PC-9 (cell line): ENCODE measurements at regions not wholly inside any gene's neighbourhood (a gene's known extent, or its start where the extent isn't known, plus 50 kb on each side); places are given as distances from the start of the nearest gene placed in this dataset.

Experiments used
- BruUV-seq: library from RNA; stranded (reverse); fragments of 400-500 nt; replicated peaks from 2 replicates; lab custom pipeline; 2021; lab: Mats Ljungman, UMichigan
- CTCF ChIA-PET: fragments of 300-600 bp; sonication (Branson Sonifier 250); formaldehyde crosslinking; loops from one replicate; lab custom pipeline; 2022; ENCODE audit warnings: antibody characterized with exemption; lab: Charles Lee
- POLR2A ChIA-PET: fragments of 300-600 bp; sonication (Branson Sonifier 250); formaldehyde crosslinking; loops from one replicate; lab custom pipeline; 2022; ENCODE audit warnings: antibody characterized with exemption; ENCODE audit not compliant: unreplicated experiment; lab: Charles Lee
- DNase-seq, 2 experiments: peaks; one replicate each; pipeline versions ENCODE4 v3.0.0 to v3.0.0-alpha.2; 2015 to 2022; ENCODE audit warnings: mixed read lengths in 1 of 2
- H2AFZ ChIP-seq: fragments of 200-600 bp; sonication (generic); 2 replicates; pipeline ENCODE4 v1.8.1; 2017; ENCODE audit warnings: antibody characterized with exemption
- H3F3A ChIP-seq: fragments of 200-600 bp; sonication (generic); 2 replicates; pipeline ENCODE4 v1.8.1; 2017; ENCODE audit warnings: antibody characterized with exemption, mild to moderate bottlenecking, low read depth; ENCODE audit not compliant: insufficient read depth
- H3K27ac ChIP-seq: fragments of 200-600 bp; sonication (generic); 2 replicates; pipeline ENCODE4 v1.6.1; 2016; ENCODE audit warnings: mixed run types
- H3K27me3 ChIP-seq: fragments of 200-600 bp; sonication (generic); 2 replicates; pipeline ENCODE4 v1.6.1; 2016; ENCODE audit warnings: low read depth, mixed run types; ENCODE audit not compliant: insufficient read depth
- H3K36me3 ChIP-seq: fragments of 200-600 bp; sonication (generic); 2 replicates; pipeline ENCODE4 v1.6.1; 2016; ENCODE audit warnings: low read depth, mixed run types
- H3K4me1 ChIP-seq: fragments of 200-600 bp; sonication (generic); replicated peaks from 2 replicates; pipeline ENCODE4 v1.6.1; 2016; ENCODE audit warnings: mixed run types; ENCODE audit not compliant: insufficient read depth
- H3K4me2 ChIP-seq: fragments of 200-600 bp; sonication (generic); 2 replicates; pipeline ENCODE4 v1.6.1; 2017; ENCODE audit warnings: mixed run types
- H3K4me3 ChIP-seq: fragments of 200-600 bp; sonication (generic); 2 replicates; pipeline ENCODE4 v1.6.1; 2016; ENCODE audit warnings: mixed run types
- H3K79me2 ChIP-seq: fragments of 200-600 bp; sonication (generic); 2 replicates; pipeline ENCODE4 v1.6.1; 2017; ENCODE audit warnings: low read depth, mixed run types
- H3K9me2 ChIP-seq: fragments of 200-600 bp; sonication (generic); 2 replicates; pipeline ENCODE4 v1.8.1; 2017; ENCODE audit warnings: mild to moderate bottlenecking; ENCODE audit not compliant: insufficient read depth
- H3K9me3 ChIP-seq: fragments of 200-600 bp; sonication (generic); 2 replicates; pipeline ENCODE4 v1.8.1; 2016; ENCODE audit warnings: low read depth; ENCODE audit not compliant: insufficient read depth
- H4K20me1 ChIP-seq: fragments of 200-600 bp; sonication (generic); 2 replicates; pipeline ENCODE4 v1.8.1; 2017; ENCODE audit not compliant: insufficient read depth
- EZH2 ChIP-seq: fragments of 200-600 bp; sonication (generic); IDR thresholded peaks from 2 replicates; pipeline ENCODE4 v1.8.0; 2017; ENCODE audit warnings: antibody characterized with exemption, low read depth
- intact Hi-C: fragments of 100-400 bp; cut with micrococcal nuclease; formaldehyde crosslinking; loops from one replicate; pipeline ENCODE4 v1.10.0; 2022; ENCODE audit not compliant: unreplicated experiment
- TF ChIP-seq, protein P1 (sequence below): fragments of 200-600 bp; sonication (generic); conservative IDR thresholded peaks from 2 replicates; pipeline ENCODE4 v1.6.1; 2017; ENCODE audit warnings: mixed run types, antibody characterized with exemption, mild to moderate bottlenecking, moderate library complexity

DNA sequence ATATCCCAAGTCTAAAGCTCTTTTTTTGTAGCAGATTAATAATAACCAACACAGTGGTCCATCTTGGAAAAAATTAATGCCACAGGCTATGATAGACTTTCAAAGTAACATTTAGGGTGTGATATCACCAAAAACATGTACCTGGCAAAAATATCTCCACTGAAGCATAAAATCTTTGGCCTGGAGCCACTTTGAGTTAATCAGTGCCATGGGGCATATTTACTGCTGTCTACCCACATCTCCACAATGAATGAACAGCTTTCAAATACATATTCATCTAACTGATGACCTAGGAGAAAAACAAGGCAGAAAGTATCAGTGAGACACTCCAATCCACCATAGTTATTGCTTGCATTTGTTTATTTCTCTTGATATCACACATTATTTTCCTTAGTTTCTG is 296.0 kb upstream of the MDFIC2 start:
- no peaks in the 10 kb centered on the region for H3K27me3 ChIP-seq
- ChIA-PET POLR2A (no interaction called here), CTCF (no interaction called here)
- H4K20me1 ChIP-seq: no peaks in the 10 kb centered on the region
- TF ChIP-seq EZH2: no peak
- TF ChIP-seq, protein P1, sequence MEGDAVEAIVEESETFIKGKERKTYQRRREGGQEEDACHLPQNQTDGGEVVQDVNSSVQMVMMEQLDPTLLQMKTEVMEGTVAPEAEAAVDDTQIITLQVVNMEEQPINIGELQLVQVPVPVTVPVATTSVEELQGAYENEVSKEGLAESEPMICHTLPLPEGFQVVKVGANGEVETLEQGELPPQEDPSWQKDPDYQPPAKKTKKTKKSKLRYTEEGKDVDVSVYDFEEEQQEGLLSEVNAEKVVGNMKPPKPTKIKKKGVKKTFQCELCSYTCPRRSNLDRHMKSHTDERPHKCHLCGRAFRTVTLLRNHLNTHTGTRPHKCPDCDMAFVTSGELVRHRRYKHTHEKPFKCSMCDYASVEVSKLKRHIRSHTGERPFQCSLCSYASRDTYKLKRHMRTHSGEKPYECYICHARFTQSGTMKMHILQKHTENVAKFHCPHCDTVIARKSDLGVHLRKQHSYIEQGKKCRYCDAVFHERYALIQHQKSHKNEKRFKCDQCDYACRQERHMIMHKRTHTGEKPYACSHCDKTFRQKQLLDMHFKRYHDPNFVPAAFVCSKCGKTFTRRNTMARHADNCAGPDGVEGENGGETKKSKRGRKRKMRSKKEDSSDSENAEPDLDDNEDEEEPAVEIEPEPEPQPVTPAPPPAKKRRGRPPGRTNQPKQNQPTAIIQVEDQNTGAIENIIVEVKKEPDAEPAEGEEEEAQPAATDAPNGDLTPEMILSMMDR: no peak
- H2AFZ ChIP-seq: no peak overlapping the region
- H3K4me1 ChIP-seq: no peaks in the 10 kb centered on the region
- H3K4me2 ChIP-seq: no peak overlapping the region
- no peak overlapping the region for H3K4me3 ChIP-seq
- no peaks in the 10 kb centered on the region for H3K9me2 ChIP-seq
- DNase-seq: no peak
- H3K27ac ChIP-seq: no peak overlapping the region
- BruUV-seq: no TSS peak
- H3K79me2 ChIP-seq: no peaks in the 10 kb centered on the region
- no peaks in the 10 kb centered on the region for H3F3A ChIP-seq
- intact Hi-C loops: no loop called here
- H3K9me3 ChIP-seq: no peaks in the 10 kb centered on the region
- H3K36me3 ChIP-seq: no peaks in the 10 kb centered on the region

GRCh38 chr3:70607469-70607868 is 295.0 kb upstream of the MDFIC2 start:
- no peaks in the 10 kb centered on the region for H3K27me3 ChIP-seq
- H4K20me1 ChIP-seq: no peaks in the 10 kb centered on the region
- no peak overlapping the region for H3K27ac ChIP-seq
- intact Hi-C loops: no loop called here
- no TSS peak for BruUV-seq
- TF ChIP-seq EZH2: no peak
- TF ChIP-seq, protein P1: no peak
- H3K36me3 ChIP-seq: no peaks in the 10 kb centered on the region
- H3K9me2 ChIP-seq: no peaks in the 10 kb centered on the region
- H3K79me2 ChIP-seq: no peaks in the 10 kb centered on the region
- no peaks in the 10 kb centered on the region for H3K9me3 ChIP-seq
- no peak for DNase-seq
- H3K4me3 ChIP-seq: no peak overlapping the region
- H2AFZ ChIP-seq: no peak overlapping the region
- no peaks in the 10 kb centered on the region for H3K4me1 ChIP-seq
- POLR2A ChIA-PET: no interaction called here
- no peak overlapping the region for H3K4me2 ChIP-seq
- CTCF ChIA-PET: no interaction called here
- H3F3A ChIP-seq: no peaks in the 10 kb centered on the region

DNA sequence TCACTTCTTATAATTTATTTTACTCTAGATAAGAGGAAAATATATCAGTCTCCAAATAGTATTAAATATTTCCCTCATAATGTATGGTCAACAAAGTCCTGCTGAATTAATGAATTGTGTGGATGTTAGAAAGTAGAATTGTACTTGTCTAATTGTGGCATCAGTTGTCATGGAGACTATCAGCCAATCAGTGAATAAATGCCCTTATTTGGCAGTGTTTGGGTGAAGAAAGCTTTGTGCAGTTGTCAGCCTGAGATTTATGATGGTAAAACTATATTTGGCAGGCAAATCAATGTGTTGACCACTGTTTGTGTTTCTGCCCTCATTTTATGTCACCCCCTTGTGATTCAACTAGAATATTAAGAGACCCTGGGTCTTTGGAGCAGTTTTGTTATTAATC is 293.6 kb upstream of the MDFIC2 start:
- H3K4me2 ChIP-seq: no peak overlapping the region
- H3K9me2 ChIP-seq: no peaks in the 10 kb centered on the region
- no peaks in the 10 kb centered on the region for H3K36me3 ChIP-seq
- no peaks in the 10 kb centered on the region for H3K79me2 ChIP-seq
- ChIA-PET POLR2A (no interaction called here), CTCF (no interaction called here)
- H4K20me1 ChIP-seq: no peaks in the 10 kb centered on the region
- no peaks in the 10 kb centered on the region for H3K9me3 ChIP-seq
- H3K27me3 ChIP-seq: no peaks in the 10 kb centered on the region
- no peak for DNase-seq
- BruUV-seq: no TSS peak
- H3K4me3 ChIP-seq: no peak overlapping the region
- no peaks in the 10 kb centered on the region for H3K4me1 ChIP-seq
- TF ChIP-seq, protein P1: no peak
- no peak for TF ChIP-seq EZH2
- intact Hi-C loops: no loop called here
- H3F3A ChIP-seq: no peaks in the 10 kb centered on the region
- H2AFZ ChIP-seq: no peak overlapping the region
- H3K27ac ChIP-seq: no peak overlapping the region
